ENCODE measurements at regions not wholly inside any gene's neighbourhood (a gene's known extent, or its start where the extent isn't known, plus 50 kb on each side); places are given as distances from the start of the nearest gene placed in this dataset.

DNA sequence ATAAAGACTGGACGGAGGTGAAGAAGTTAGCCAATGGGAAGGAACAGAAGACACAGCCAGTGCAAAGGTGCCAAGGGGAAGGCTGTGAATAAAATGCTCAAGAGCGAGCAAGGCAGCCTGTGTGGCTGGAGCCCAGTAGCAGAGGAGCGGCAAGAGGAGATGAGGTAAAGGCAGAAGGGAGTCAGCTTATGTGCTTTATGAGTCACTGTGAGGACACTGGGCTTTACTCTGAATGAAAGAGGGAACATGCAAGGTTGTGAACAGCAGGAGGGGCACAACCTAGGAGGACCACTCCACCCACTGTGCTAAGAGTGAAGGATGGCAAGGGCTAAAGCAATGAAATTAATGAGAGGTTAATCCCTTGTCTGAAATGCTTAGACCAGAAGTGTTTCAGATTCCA lies 129.0 kb upstream of the ODAD2 start:
- TF ChIP-seq, protein P1, sequence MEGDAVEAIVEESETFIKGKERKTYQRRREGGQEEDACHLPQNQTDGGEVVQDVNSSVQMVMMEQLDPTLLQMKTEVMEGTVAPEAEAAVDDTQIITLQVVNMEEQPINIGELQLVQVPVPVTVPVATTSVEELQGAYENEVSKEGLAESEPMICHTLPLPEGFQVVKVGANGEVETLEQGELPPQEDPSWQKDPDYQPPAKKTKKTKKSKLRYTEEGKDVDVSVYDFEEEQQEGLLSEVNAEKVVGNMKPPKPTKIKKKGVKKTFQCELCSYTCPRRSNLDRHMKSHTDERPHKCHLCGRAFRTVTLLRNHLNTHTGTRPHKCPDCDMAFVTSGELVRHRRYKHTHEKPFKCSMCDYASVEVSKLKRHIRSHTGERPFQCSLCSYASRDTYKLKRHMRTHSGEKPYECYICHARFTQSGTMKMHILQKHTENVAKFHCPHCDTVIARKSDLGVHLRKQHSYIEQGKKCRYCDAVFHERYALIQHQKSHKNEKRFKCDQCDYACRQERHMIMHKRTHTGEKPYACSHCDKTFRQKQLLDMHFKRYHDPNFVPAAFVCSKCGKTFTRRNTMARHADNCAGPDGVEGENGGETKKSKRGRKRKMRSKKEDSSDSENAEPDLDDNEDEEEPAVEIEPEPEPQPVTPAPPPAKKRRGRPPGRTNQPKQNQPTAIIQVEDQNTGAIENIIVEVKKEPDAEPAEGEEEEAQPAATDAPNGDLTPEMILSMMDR (IDR thresholded peaks at IDR 0.05), result no peak
- peaks cover 0 to 10% of the 10 kb centered on the region in 2 donors for H3K36me3 ChIP-seq
- peaks cover 4% of the 10 kb centered on the region in 2 donors for H3K4me1 ChIP-seq
- no peaks in the 10 kb centered on the region for H3K9me3 ChIP-seq
- no peak overlapping the region for H3K4me3 ChIP-seq
- H3K27ac ChIP-seq, result no peak overlapping the region
- intact Hi-C loops (cut with DNase I), result no loop called here
- H3K27me3 ChIP-seq, result no peaks in the 10 kb centered on the region
- DNase-seq (no peak), ATAC-seq (no peak)

- H3K36me3 ChIP-seq, result peaks cover 0 to 10% of the 10 kb centered on the region in 2 donors
- ATAC-seq (peak; percentile 80), DNase-seq (peak in 2 of 4 donors; percentile 17 to 35)
- H3K4me3 ChIP-seq, result no peak overlapping the region
- H3K9me3 ChIP-seq, result no peaks in the 10 kb centered on the region
- no peaks in the 10 kb centered on the region for H3K27me3 ChIP-seq
- intact Hi-C loops (cut with DNase I), result no loop called here
- H3K27ac ChIP-seq, result no peak overlapping the region
- peaks cover 4% of the 10 kb centered on the region in 2 donors for H3K4me1 ChIP-seq
- TF ChIP-seq, protein P1 (IDR thresholded peaks at IDR 0.05), result no peak
Observed at GRCh38 chr10:28125701-28126100, 126.8 kb upstream of the ODAD2 start.

GRCh38 chr10:28120795-28121194 lies 121.9 kb upstream of the ODAD2 start:
- peaks cover under 1 to 4% of the 10 kb centered on the region in 2 donors for H3K4me1 ChIP-seq
- intact Hi-C loops (cut with DNase I), result no loop called here
- TF ChIP-seq, protein P1 (IDR thresholded peaks at IDR 0.05), result no peak

GRCh38 chr10:28120043-28120749 lies 121.3 kb upstream of the ODAD2 start:
- H3K4me1 ChIP-seq, result peaks cover 0 to 1% of the 10 kb centered on the region in 2 donors
- H3K27ac ChIP-seq, result no peak overlapping the region
- intact Hi-C loops (cut with DNase I), result no loop called here
- H3K9me3 ChIP-seq, result no peaks in the 10 kb centered on the region
- TF ChIP-seq, protein P1 (IDR thresholded peaks at IDR 0.05), result no peak
- DNase-seq, result no peak
- H3K27me3 ChIP-seq, result no peaks in the 10 kb centered on the region
- no peak overlapping the region for H3K4me3 ChIP-seq
- no peak for ATAC-seq
- H3K36me3 ChIP-seq, result peaks cover 0 to 19% of the 10 kb centered on the region in 2 donors

More at GRCh38 chr10:28120795-28121194, 121.9 kb upstream of the ODAD2 start:
- Histone ChIP-seq H3K9me3 (no peaks in the 10 kb centered on the region), H3K4me3 (no peak overlapping the region), H3K27ac (no peak overlapping the region), H3K27me3 (no peaks in the 10 kb centered on the region), H3K36me3 (peaks cover 0 to 19% of the 10 kb centered on the region in 2 donors)
- no peak for DNase-seq
- ATAC-seq, result no peak

GRCh38 chr10:28118985-28119628 lies 120.2 kb upstream of the ODAD2 start:
- Histone ChIP-seq H3K4me3 (no peak overlapping the region), H3K9me3 (no peaks in the 10 kb centered on the region), H3K27ac (no peak overlapping the region), H3K36me3 (peaks cover 0 to 19% of the 10 kb centered on the region in 2 donors), H3K27me3 (no peaks in the 10 kb centered on the region), H3K4me1 (no peaks in the 10 kb centered on the region)
- TF ChIP-seq, protein P1 (IDR thresholded peaks at IDR 0.05), result no peak
- ATAC-seq (no peak), DNase-seq (no peak)
- intact Hi-C loops (cut with DNase I), result no loop called here

Measured in left lung (tissue), 4 donors.